ENCODE measurements at regions not wholly inside any gene's neighbourhood (a gene's known extent, or its start where the extent isn't known, plus 50 kb on each side); places are given as distances from the start of the nearest gene placed in this dataset.

DNA sequence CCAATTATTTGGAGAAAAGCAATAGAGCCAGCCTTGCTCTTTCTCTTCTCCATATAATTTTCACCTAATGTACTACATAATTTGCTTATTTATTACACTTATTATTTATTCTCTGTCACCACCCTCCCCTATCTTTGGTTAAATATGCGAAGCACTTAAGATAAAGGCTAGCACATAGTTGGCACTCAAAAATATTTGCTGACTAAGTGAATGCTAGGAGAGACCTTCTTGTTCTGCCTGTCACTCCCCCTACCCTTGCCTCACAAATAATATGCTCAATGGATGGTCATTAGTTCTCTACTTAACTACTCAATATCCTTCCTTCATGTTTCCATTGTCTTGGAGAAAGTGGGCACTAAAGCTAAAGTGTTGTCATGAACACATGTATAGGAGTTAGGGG lies 139.7 kb upstream of the ZC3H11B start:
- TF ChIP-seq, protein P1, sequence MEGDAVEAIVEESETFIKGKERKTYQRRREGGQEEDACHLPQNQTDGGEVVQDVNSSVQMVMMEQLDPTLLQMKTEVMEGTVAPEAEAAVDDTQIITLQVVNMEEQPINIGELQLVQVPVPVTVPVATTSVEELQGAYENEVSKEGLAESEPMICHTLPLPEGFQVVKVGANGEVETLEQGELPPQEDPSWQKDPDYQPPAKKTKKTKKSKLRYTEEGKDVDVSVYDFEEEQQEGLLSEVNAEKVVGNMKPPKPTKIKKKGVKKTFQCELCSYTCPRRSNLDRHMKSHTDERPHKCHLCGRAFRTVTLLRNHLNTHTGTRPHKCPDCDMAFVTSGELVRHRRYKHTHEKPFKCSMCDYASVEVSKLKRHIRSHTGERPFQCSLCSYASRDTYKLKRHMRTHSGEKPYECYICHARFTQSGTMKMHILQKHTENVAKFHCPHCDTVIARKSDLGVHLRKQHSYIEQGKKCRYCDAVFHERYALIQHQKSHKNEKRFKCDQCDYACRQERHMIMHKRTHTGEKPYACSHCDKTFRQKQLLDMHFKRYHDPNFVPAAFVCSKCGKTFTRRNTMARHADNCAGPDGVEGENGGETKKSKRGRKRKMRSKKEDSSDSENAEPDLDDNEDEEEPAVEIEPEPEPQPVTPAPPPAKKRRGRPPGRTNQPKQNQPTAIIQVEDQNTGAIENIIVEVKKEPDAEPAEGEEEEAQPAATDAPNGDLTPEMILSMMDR (IDR thresholded peaks at IDR 0.05; ENCODE audit: low read length) = no peak
- no peak for TF ChIP-seq EZH2 (IDR thresholded peaks at IDR 0.05; ENCODE audit: borderline replicate concordance, low read length)

Data from OCI-LY1 (cell line).